HuH-7.5 (cell line): ENCODE measurements at regions not wholly inside any gene's neighbourhood (a gene's known extent, or its start where the extent isn't known, plus 50 kb on each side); places are given as distances from the start of the nearest gene placed in this dataset.

Experiments used
- DNase-seq: peaks from one replicate; pipeline ENCODE4 v3.0.0; 2011; ENCODE audit warnings: low spot score

GRCh38 chr3:78516937-78517336 is 1250.9 kb downstream of the ROBO1 start:
- no peak for DNase-seq

- no peak for DNase-seq
Observed at GRCh38 chr3:78517965-78518364, 1249.8 kb downstream of the ROBO1 start.

GRCh38 chr3:78519281-78519680 is 1248.5 kb downstream of the ROBO1 start:
- no peak for DNase-seq

- no peak for DNase-seq
Observed at GRCh38 chr3:78529601-78530000, 1238.2 kb downstream of the ROBO1 start.

GRCh38 chr3:78540485-78540884 is 1227.3 kb downstream of the ROBO1 start:
- no peak for DNase-seq

GRCh38 chr3:78545827-78546226 is 1222.0 kb downstream of the ROBO1 start:
- DNase-seq, result no peak
